ENCODE measurements at regions not wholly inside any gene's neighbourhood (a gene's known extent, or its start where the extent isn't known, plus 50 kb on each side); places are given as distances from the start of the nearest gene placed in this dataset.
"Not testable (repeated sequence)": the region's sequence is repeated elsewhere in the genome, so short reads cannot be mapped to it uniquely, and the experiment has no call there.

- no peak overlapping the region for H3K4me3 ChIP-seq (ENCODE audit: low read depth, low read length)
- no peak for TF ChIP-seq CTCF (IDR thresholded peaks at IDR 0.05; ENCODE audit: insufficient read depth, low read depth, low read length)
- no peak for DNase-seq (ENCODE audit: low read depth)
Observed at GRCh38 chr19:30111021-30111855, 169.2 kb downstream of the URI1 start.

GRCh38 chr19:30112171-30112570, 170.1 kb downstream of the URI1 start:
- no peak for DNase-seq (ENCODE audit: low read depth)
- no peak overlapping the region for H3K4me3 ChIP-seq (ENCODE audit: low read depth, low read length)
- TF ChIP-seq CTCF (IDR thresholded peaks at IDR 0.05; ENCODE audit: insufficient read depth, low read depth, low read length): no peak

- no peak overlapping the region for H3K4me3 ChIP-seq (ENCODE audit: low read depth, low read length)
- TF ChIP-seq CTCF (IDR thresholded peaks at IDR 0.05; ENCODE audit: insufficient read depth, low read depth, low read length): no peak
- DNase-seq (ENCODE audit: low read depth): no peak
Observed at GRCh38 chr19:30112666-30113065, 170.6 kb downstream of the URI1 start.

- no peak for DNase-seq (ENCODE audit: low read depth)
Observed at GRCh38 chr19:30113186-30113585, 171.1 kb downstream of the URI1 start.

DNA sequence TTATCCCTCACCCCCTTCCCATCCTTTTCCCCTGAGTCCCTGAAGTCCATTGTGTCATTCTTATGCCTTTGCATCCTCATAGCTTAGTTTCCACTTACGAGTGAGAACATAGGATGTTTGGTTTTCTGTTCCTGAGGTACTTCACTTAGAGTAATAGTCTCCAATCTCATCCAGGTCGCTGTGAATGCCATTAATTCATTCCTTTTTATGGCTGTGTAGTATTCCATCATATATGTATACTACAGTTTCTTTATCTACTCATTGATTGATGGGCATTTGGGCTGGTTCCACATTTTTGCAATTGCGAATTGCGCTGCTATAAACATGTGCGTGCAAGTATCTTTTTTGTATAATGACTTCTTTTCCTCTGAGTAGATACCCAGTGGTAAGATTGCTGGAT, 172.1 kb downstream of the URI1 start:
- not testable (repeated sequence) for DNase-seq (ENCODE audit: low read depth); H3K4me3 ChIP-seq (ENCODE audit: low read depth, low read length)

More at GRCh38 chr19:30113186-30113585, 171.1 kb downstream of the URI1 start:
- H3K4me3 ChIP-seq (ENCODE audit: low read depth, low read length): no peak overlapping the region
- no peak for TF ChIP-seq CTCF (IDR thresholded peaks at IDR 0.05; ENCODE audit: insufficient read depth, low read depth, low read length)

DNA sequence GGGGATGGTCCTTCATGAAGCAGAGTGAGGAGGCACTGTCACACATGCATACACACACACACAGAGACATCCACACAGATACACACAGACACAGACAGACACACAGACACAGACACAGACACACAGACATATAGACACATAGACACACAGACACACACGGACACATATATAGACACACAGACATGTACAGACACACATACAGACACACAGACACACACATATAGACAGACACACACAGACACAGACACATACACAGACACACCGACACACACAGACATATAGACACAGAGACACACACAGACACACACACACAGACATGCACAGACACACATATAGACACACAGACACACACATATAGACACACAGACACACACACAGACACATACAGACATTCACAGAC, 173.9 kb downstream of the URI1 start:
- no peak for DNase-seq (ENCODE audit: low read depth)
- H3K4me3 ChIP-seq (ENCODE audit: low read depth, low read length): no peak overlapping the region
- TF ChIP-seq CTCF (IDR thresholded peaks at IDR 0.05; ENCODE audit: insufficient read depth, low read depth, low read length): no peak

DNA sequence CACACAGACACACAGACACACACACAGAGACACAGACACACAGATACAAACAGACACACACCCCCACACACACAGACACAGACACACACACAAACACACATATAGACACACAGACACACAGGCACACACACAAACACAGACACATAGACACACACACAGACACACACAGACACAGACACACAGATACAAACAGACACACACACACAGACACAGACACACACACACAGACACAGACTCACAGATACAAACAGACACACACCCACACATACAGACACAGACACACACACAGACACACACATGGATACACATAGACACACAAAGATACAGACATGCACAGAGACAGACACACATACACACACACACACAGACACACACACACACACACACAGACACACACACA, 174.5 kb downstream of the URI1 start:
- H3K4me3 ChIP-seq (ENCODE audit: low read depth, low read length): no peak overlapping the region
- TF ChIP-seq CTCF (IDR thresholded peaks at IDR 0.05; ENCODE audit: insufficient read depth, low read depth, low read length): no peak
- no peak for DNase-seq (ENCODE audit: low read depth)
